H1 (cell line): ENCODE measurements at regions not wholly inside any gene's neighbourhood (a gene's known extent, or its start where the extent isn't known, plus 50 kb on each side); places are given as distances from the start of the nearest gene placed in this dataset.

Experiments
- CTCF ChIA-PET: fragments of 300-600 bp; sonication (Branson Sonifier 250); formaldehyde crosslinking; loops from one replicate; lab custom pipeline; 2021; ENCODE audit not compliant: partially characterized antibody; lab: Charles Lee
- POLR2A ChIA-PET: fragments of 300-600 bp; sonication (Branson Sonifier 250); formaldehyde crosslinking; loops from one replicate; lab custom pipeline; 2021; ENCODE audit warnings: inconsistent platforms; ENCODE audit not compliant: partially characterized antibody; lab: Charles Lee
- DNase-seq, 2 experiments: peaks; one replicate each; pipeline versions ENCODE4 v3.0.0 to v3.0.0-alpha.2; 2010 to 2022; ENCODE audit warnings: low spot score in 2 of 2, low read depth in 1 of 2, mixed read lengths in 1 of 2
- FAIRE-seq: peaks from 2 replicates; lab custom pipeline; 2011; peaks lifted over from hg19 to GRCh38; lab: Jason Lieb, UNC
- H2AFZ ChIP-seq: 2 replicates; pipeline ENCODE4 v1.8.1; 2012; ENCODE audit warnings: low read length, inconsistent platforms
- H2AK5ac ChIP-seq: 2 replicates; pipeline ENCODE4 v1.6.1; 2013; ENCODE audit warnings: low read depth, low read length
- H2BK120ac ChIP-seq: replicated peaks from 2 replicates; pipeline ENCODE3; 2013; ENCODE audit warnings: low read depth, low read length, inconsistent platforms
- H2BK12ac ChIP-seq: 2 replicates; pipeline ENCODE4 v1.6.1; 2013; ENCODE audit warnings: low read depth, low read length
- H2BK15ac ChIP-seq: 2 replicates; pipeline ENCODE4 v1.6.1; 2013; ENCODE audit warnings: low read length
- H2BK20ac ChIP-seq: 2 replicates; pipeline ENCODE4 v1.6.1; 2013; ENCODE audit warnings: low read length
- H2BK5ac ChIP-seq: 2 replicates; pipeline ENCODE4 v1.6.1; 2013; ENCODE audit warnings: low read depth, low read length
- H3K14ac ChIP-seq: 2 replicates; pipeline ENCODE4 v1.6.1; 2013; ENCODE audit warnings: inconsistent platforms; ENCODE audit not compliant: insufficient read length
- H3K18ac ChIP-seq: 2 replicates; pipeline ENCODE4 v1.6.1; 2013; ENCODE audit warnings: low read length; ENCODE audit errors: extremely low read depth
- H3K23ac ChIP-seq: 2 replicates; pipeline ENCODE4 v1.6.1; 2013; ENCODE audit warnings: inconsistent platforms; ENCODE audit not compliant: insufficient read length
- H3K23me2 ChIP-seq: 2 replicates; pipeline ENCODE4 v1.6.1; 2013; ENCODE audit warnings: low read depth, low read length
- H3K27ac ChIP-seq: 2 replicates; pipeline ENCODE4 v1.6.1; 2011; ENCODE audit warnings: low read depth, low read length, inconsistent platforms
- H3K27me3 ChIP-seq, 4 experiments: replicated peaks in 1 of 4; 1 replicate in 1 of 4; 2 replicates in 3 of 4; pipeline versions ENCODE4 v1.6.1 to v1.8.1; 2011 to 2013; ENCODE audit warnings: low read length in 3 of 4, mild to moderate bottlenecking in 3 of 4, inconsistent platforms in 2 of 4, mixed read lengths in 2 of 4, moderate library complexity in 1 of 4; ENCODE audit not compliant: control insufficient read depth in 3 of 4, insufficient read depth in 3 of 4; ENCODE audit errors: extremely low read depth in 1 of 4
- H3K36me3 ChIP-seq, 4 experiments: 2 replicates each; pipeline versions ENCODE4 v1.6.1 to v1.8.1; 2011 to 2013; ENCODE audit warnings: mild to moderate bottlenecking in 4 of 4, low read length in 3 of 4, moderate library complexity in 2 of 4, control low read depth in 1 of 4, inconsistent platforms in 1 of 4; ENCODE audit not compliant: insufficient read depth in 4 of 4, control insufficient read depth in 2 of 4
- H3K4ac ChIP-seq: replicated peaks from 2 replicates; pipeline ENCODE3; 2013; ENCODE audit warnings: low read length, low read depth, mixed read lengths, inconsistent platforms; ENCODE audit not compliant: insufficient read length
- H3K4me1 ChIP-seq, 4 experiments: replicated peaks in 1 of 4; 1 replicate in 1 of 4; 2 replicates in 3 of 4; pipeline versions ENCODE4 v1.6.1 to v1.8.1; 2011 to 2013; ENCODE audit warnings: low read length in 3 of 4, inconsistent platforms in 2 of 4, mixed read lengths in 1 of 4; ENCODE audit not compliant: insufficient read depth in 4 of 4, control insufficient read depth in 3 of 4
- H3K4me2 ChIP-seq, 2 experiments: 2 replicates each; pipeline versions ENCODE4 v1.6.1 to v1.8.1; 2011 to 2013; ENCODE audit warnings: low read depth in 2 of 2, low read length in 2 of 2, control low read depth in 1 of 2, inconsistent platforms in 1 of 2, mild to moderate bottlenecking in 1 of 2; ENCODE audit not compliant: insufficient read depth in 1 of 2
- H3K4me3 ChIP-seq, 4 experiments: fragments of 200-600, 300-600 bp in 1 of 4; sonication (generic), shearing (Covaris generic), sonication (Bioruptor Twin) in 1 of 4; 2 replicates each; pipeline versions ENCODE4 v1.5.1 to v1.8.1; 2011 to 2016; ENCODE audit warnings: low read length in 4 of 4, low read depth in 3 of 4, control low read depth in 2 of 4, inconsistent platforms in 2 of 4, mild to moderate bottlenecking in 2 of 4, mixed read lengths in 1 of 4, moderate library complexity in 1 of 4; ENCODE audit not compliant: insufficient read depth in 2 of 4; ENCODE audit errors: extremely low read depth in 1 of 4
- H3K56ac ChIP-seq: replicated peaks from 2 replicates; pipeline ENCODE3; 2013; ENCODE audit warnings: low read depth, mild to moderate bottlenecking, mixed read lengths, low read length, inconsistent platforms; ENCODE audit not compliant: insufficient read length
- H3K79me1 ChIP-seq: 2 replicates; pipeline ENCODE4 v1.6.1; 2013; ENCODE audit warnings: low read depth, low read length, control low read depth
- H3K79me2 ChIP-seq, 2 experiments: 2 replicates each; pipeline versions ENCODE4 v1.6.1 to v1.8.1; 2012 to 2013; ENCODE audit warnings: low read length in 2 of 2, mild to moderate bottlenecking in 2 of 2, inconsistent platforms in 1 of 2; ENCODE audit not compliant: insufficient read depth in 2 of 2, control insufficient read depth in 1 of 2
- H3K9ac ChIP-seq, 4 experiments: replicated peaks in 1 of 4; 1 replicate in 1 of 4; 2 replicates in 3 of 4; pipeline versions ENCODE4 v1.6.1 to v1.8.1; 2011 to 2013; ENCODE audit warnings: low read depth in 3 of 4, low read length in 3 of 4, control low read depth in 2 of 4, mild to moderate bottlenecking in 2 of 4, moderate library complexity in 2 of 4, inconsistent platforms in 1 of 4; ENCODE audit errors: extremely low read depth in 1 of 4
- H3K9me3 ChIP-seq, 2 experiments: 2 replicates each; pipeline versions ENCODE4 v1.6.1 to v1.8.1; 2012 to 2013; ENCODE audit warnings: mild to moderate bottlenecking in 2 of 2, moderate library complexity in 2 of 2, control low read depth in 1 of 2, inconsistent platforms in 1 of 2, low read depth in 1 of 2, low read length in 1 of 2, mixed read lengths in 1 of 2; ENCODE audit not compliant: insufficient read depth in 2 of 2
- H4K20me1 ChIP-seq, 2 experiments: replicated peaks in 1 of 2; 2 replicates each; pipeline versions ENCODE3 to v1.8.1; 2011 to 2013; ENCODE audit warnings: inconsistent platforms in 2 of 2, low read length in 2 of 2, mild to moderate bottlenecking in 1 of 2; ENCODE audit not compliant: insufficient read depth in 2 of 2, control insufficient read depth in 1 of 2
- H4K5ac ChIP-seq: 2 replicates; pipeline ENCODE4 v1.6.1; 2013; ENCODE audit warnings: low read length, low read depth, mixed read lengths, inconsistent platforms; ENCODE audit not compliant: insufficient read length
- H4K8ac ChIP-seq: 2 replicates; pipeline ENCODE4 v1.8.0; 2013; ENCODE audit warnings: mild to moderate bottlenecking, moderate library complexity, low read length, inconsistent platforms; ENCODE audit not compliant: insufficient read depth; ENCODE audit errors: extremely low read depth
- H4K91ac ChIP-seq: replicated peaks from 2 replicates; pipeline ENCODE3; 2013; ENCODE audit warnings: low read length, mixed read lengths, inconsistent platforms; ENCODE audit not compliant: insufficient read length
- EZH2 ChIP-seq: fragments of 200-600 bp; sonication (generic); IDR thresholded peaks from 2 replicates; pipeline ENCODE4 v1.7.1; 2012; ENCODE audit warnings: low read depth, mild to moderate bottlenecking, moderate library complexity, low read length, inconsistent platforms; ENCODE audit not compliant: severe bottlenecking
- KDM1A ChIP-seq: fragments of 200-600, 300-600 bp; sonication (generic); IDR thresholded peaks from 2 replicates; pipeline ENCODE4 v1.7.1; 2016; ENCODE audit warnings: mild to moderate bottlenecking, low read length, borderline replicate concordance
- MAFK ChIP-seq: IDR thresholded peaks from 2 replicates; pipeline ENCODE4 v1.6.1; 2012; ENCODE audit warnings: low read depth, mild to moderate bottlenecking, improper control_type of control experiment, low read length
- RNF2 ChIP-seq: fragments of 200-900, 300-1000 bp; sonication (generic); IDR thresholded peaks from 2 replicates; pipeline ENCODE4 v1.7.1; 2016; ENCODE audit warnings: borderline replicate concordance, low read depth, mild to moderate bottlenecking, antibody characterized with exemption, low read length; ENCODE audit not compliant: poor library complexity, severe bottlenecking; ENCODE audit errors: missing control alignments
- WGBS, 2 experiments: shearing (Covaris generic) in 1 of 2; methylation state at CpG; one replicate each; pipeline versions ENCODE4 v1.1.6 to v1.1.7; 2013 to 2015; ENCODE audit warnings: low lambda C conversion rate in 2 of 2, mixed read lengths in 2 of 2, inconsistent platforms in 1 of 2, low coverage in 1 of 2, missing lambda C conversion rate in 1 of 2; ENCODE audit not compliant: insufficient replicate concordance in 2 of 2, insufficient coverage in 1 of 2, insufficient read length in 1 of 2; ENCODE audit errors: extremely low coverage in 1 of 2, missing lambda C conversion rate in 1 of 2; 5-methylcytosine and 5-hydroxymethylcytosine counted together

GRCh38 chr15:81432179-81432578 is 58.2 kb upstream of the TMC3 start:
- no peak for FAIRE-seq
- CTCF ChIA-PET = interaction anchor here (1.4 kb wide), 1 partner anchor 21 kb away, joined by 6 read pairs; no protein-coding TSS in a partner anchor

More at GRCh38 chr15:81432179-81432578, 58.2 kb upstream of the TMC3 start:
- no peak for TF ChIP-seq MAFK
- no peak for TF ChIP-seq RNF2
- no peak for TF ChIP-seq EZH2
- no peak for TF ChIP-seq KDM1A
- Histone ChIP-seq H3K23me2 (no peaks in the 10 kb centered on the region), H3K36me3 (no peaks in the 10 kb centered on the region), H3K4ac (no peak overlapping the region), H3K23ac (no peak overlapping the region), H2AK5ac (no peak overlapping the region), H2BK12ac (no peak overlapping the region), H4K8ac (no peak overlapping the region), H3K9ac (no peak overlapping the region), H3K27ac (no peak overlapping the region), H3K27me3 (peaks cover 0 to 1% (median 0%) of the 10 kb centered on the region in 4 experiments; a peak in 1 of 7 replicates), H2BK20ac (no peak overlapping the region), H3K79me1 (no peaks in the 10 kb centered on the region), H2BK15ac (no peak overlapping the region), H2BK120ac (no peak overlapping the region), H4K20me1 (no peaks in the 10 kb centered on the region), H4K5ac (no peak overlapping the region), H3K56ac (no peak overlapping the region), H3K18ac (no peak overlapping the region), H4K91ac (no peak overlapping the region), H3K4me3 (no peak overlapping the region), H3K9me3 (no peaks in the 10 kb centered on the region; a peak in 1 of 4 replicates), H3K4me2 (no peak overlapping the region), H3K79me2 (no peaks in the 10 kb centered on the region), H3K14ac (no peak overlapping the region), H3K4me1 (no peaks in the 10 kb centered on the region; a peak in 1 of 7 replicates), H2BK5ac (no peak overlapping the region), H2AFZ (no peak overlapping the region)
- DNase-seq = no peak
- WGBS, 2 experiments = 83% methylated on average over 2 of the region's 2 CpGs; no CpG with 5 or more reads in 1 of the 2 experiments
- POLR2A ChIA-PET = no interaction called here
